ENCODE measurements at regions not wholly inside any gene's neighbourhood (a gene's known extent, or its start where the extent isn't known, plus 50 kb on each side); places are given as distances from the start of the nearest gene placed in this dataset.

DNA sequence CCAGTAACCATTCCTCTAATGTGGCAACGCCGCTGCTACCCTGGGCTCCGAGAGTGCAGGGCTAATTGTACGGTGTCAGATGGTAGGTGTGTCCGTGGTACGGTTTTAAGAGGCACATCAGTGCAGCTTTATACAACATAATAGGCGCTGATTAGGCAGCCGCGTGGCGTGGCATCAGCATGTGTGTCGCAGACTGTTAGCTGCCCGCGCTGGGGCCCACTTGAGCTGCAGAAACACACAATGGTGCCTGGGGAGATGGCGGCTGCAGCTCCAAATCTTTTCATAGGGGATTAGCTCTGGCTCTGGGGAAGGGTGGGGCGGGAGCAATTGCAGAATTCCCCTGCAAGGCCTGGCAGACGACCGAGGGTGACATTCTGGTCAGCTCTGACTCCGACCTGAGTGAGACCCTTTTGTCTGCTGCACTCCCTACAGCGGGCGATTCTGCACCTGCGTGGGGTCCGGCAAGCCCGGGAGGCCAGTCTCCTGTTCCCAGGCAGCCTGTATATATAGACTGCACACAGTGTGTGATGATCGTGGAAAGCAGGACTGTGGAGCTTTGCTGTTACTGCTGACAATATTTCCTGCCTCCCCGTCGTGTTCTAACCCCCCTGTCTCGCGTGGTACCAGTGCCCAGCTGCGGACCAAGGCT lies 722.7 kb upstream of the CELF2 start:
- no peak for TF ChIP-seq Cebpa-rat (IDR thresholded peaks at IDR 0.05)
- no peak overlapping the region for H3K4me2 ChIP-seq

GRCh38 chr10:10295537-10295936 lies 722.1 kb upstream of the CELF2 start:
- Histone ChIP-seq H3K27ac (no peak overlapping the region), H4K20me1 (no peaks in the 10 kb centered on the region), H3K4me1 (no peaks in the 10 kb centered on the region), H3K4me2 (no peak overlapping the region), H3K9ac (no peak overlapping the region), H3K4me3 (no peak overlapping the region), H3K9me3 (peaks cover 8% of the 10 kb centered on the region), H3K36me3 (no peaks in the 10 kb centered on the region), H3K27me3 (no peaks in the 10 kb centered on the region)
- TF ChIP-seq Cebpa-rat (IDR thresholded peaks at IDR 0.05) = no peak

More for the DNA sequence above, 722.7 kb upstream of the CELF2 start:
- H4K20me1 ChIP-seq = no peaks in the 10 kb centered on the region
- peaks cover 8% of the 10 kb centered on the region for H3K9me3 ChIP-seq
- H3K9ac ChIP-seq = no peak overlapping the region
- H3K27ac ChIP-seq = no peak overlapping the region
- H3K27me3 ChIP-seq = no peaks in the 10 kb centered on the region
- H3K36me3 ChIP-seq = no peaks in the 10 kb centered on the region
- H3K4me3 ChIP-seq = no peak overlapping the region
- no peaks in the 10 kb centered on the region for H3K4me1 ChIP-seq

DNA sequence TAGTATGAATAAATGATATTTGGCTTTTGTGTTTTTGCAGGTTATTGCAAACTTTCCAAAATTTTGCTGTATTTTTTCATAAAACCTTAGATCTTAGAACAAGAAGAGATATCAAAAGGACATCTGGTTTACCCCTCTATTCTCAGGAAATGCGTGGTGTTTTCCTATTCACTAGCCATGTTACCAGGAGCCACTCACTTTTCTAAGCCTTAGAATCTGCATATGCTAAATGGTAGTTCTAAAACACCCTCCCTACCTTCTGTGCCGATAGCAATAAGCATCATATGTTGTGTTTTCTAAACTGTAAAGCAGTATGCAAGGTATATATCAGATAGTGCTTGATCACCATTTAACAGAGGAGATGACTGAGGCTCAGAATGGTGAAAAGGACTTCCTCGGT lies 715.0 kb upstream of the CELF2 start:
- Histone ChIP-seq H3K27ac (no peak overlapping the region), H3K36me3 (no peaks in the 10 kb centered on the region), H3K4me2 (no peak overlapping the region), H3K4me3 (no peak overlapping the region), H3K9me3 (no peaks in the 10 kb centered on the region), H4K20me1 (no peaks in the 10 kb centered on the region), H3K9ac (no peak overlapping the region), H3K27me3 (no peaks in the 10 kb centered on the region), H3K4me1 (no peaks in the 10 kb centered on the region)
- no peak for TF ChIP-seq Cebpa-rat (IDR thresholded peaks at IDR 0.05)

- no peak for TF ChIP-seq Cebpa-rat (IDR thresholded peaks at IDR 0.05)
- Histone ChIP-seq H3K4me1 (no peaks in the 10 kb centered on the region), H3K27ac (no peak overlapping the region), H3K27me3 (no peaks in the 10 kb centered on the region), H3K4me3 (no peak overlapping the region), H3K9me3 (no peaks in the 10 kb centered on the region), H3K36me3 (no peaks in the 10 kb centered on the region), H3K9ac (no peak overlapping the region), H3K4me2 (no peak overlapping the region), H4K20me1 (no peaks in the 10 kb centered on the region)
These were observed 710.6 kb upstream of the CELF2 start for GRCh38 chr10:10307036-10307435.

GRCh38 chr10:10307551-10307950 lies 710.1 kb upstream of the CELF2 start:
- H3K9me3 ChIP-seq = no peaks in the 10 kb centered on the region
- H3K4me3 ChIP-seq = no peak overlapping the region
- H4K20me1 ChIP-seq = no peaks in the 10 kb centered on the region
- H3K4me1 ChIP-seq = no peaks in the 10 kb centered on the region
- no peak overlapping the region for H3K27ac ChIP-seq
- no peak for TF ChIP-seq Cebpa-rat (IDR thresholded peaks at IDR 0.05)
- no peaks in the 10 kb centered on the region for H3K36me3 ChIP-seq
- no peaks in the 10 kb centered on the region for H3K27me3 ChIP-seq
- no peak overlapping the region for H3K9ac ChIP-seq
- H3K4me2 ChIP-seq = no peak overlapping the region

DNA sequence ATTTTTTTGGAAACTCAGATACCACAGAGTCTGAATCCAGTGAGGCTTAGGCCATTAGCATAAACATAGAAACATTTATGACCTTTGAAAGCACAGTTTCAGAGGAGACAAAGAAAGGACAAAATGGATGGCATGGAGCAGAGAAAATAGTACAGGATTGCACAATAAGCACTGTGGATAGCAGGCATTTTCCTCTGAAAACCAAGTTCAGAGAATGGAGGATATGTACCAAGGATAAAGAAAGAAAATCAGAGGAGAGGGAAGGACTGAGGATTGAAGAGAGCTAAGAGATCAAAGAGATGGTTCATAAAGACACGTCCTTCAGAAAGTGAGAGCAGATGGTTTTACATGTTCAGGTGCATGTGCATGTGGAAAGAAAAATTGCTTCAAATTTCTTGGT lies 707.2 kb upstream of the CELF2 start:
- H3K27me3 ChIP-seq = no peaks in the 10 kb centered on the region
- H3K9me3 ChIP-seq = no peaks in the 10 kb centered on the region
- no peak; the same call in 1 of the 2 replicates for TF ChIP-seq Cebpa-rat (IDR thresholded peaks at IDR 0.05)
- no peak overlapping the region for H3K9ac ChIP-seq
- no peaks in the 10 kb centered on the region for H4K20me1 ChIP-seq
- no peak overlapping the region for H3K27ac ChIP-seq
- H3K4me1 ChIP-seq = no peaks in the 10 kb centered on the region
- H3K36me3 ChIP-seq = no peaks in the 10 kb centered on the region
- no peak overlapping the region for H3K4me2 ChIP-seq
- H3K4me3 ChIP-seq = no peak overlapping the region

DNA sequence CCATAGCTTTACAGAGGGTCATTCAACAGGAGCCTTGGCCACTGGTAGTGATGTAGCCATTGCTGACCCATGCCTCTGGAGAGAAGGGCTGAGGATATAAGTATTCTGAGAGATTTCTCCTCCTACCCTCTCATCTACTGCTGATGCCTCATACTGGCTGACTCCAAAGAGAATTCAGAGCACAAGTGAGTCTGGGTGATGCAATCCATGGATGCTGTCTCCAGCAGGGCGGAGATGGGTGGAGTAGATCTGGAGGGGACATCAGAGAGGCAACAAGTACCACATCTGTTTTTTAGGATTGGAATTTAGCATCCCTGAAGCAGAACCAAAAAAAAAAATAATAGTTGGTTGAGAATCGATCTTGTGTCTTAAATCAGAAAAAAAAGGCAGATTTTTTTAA lies 705.7 kb upstream of the CELF2 start:
- Histone ChIP-seq H3K9ac (no peak overlapping the region), H4K20me1 (no peaks in the 10 kb centered on the region), H3K9me3 (no peaks in the 10 kb centered on the region), H3K4me3 (no peak overlapping the region), H3K4me1 (no peaks in the 10 kb centered on the region), H3K27ac (no peak overlapping the region), H3K27me3 (no peaks in the 10 kb centered on the region), H3K36me3 (no peaks in the 10 kb centered on the region), H3K4me2 (no peak overlapping the region)
- no peak for TF ChIP-seq Cebpa-rat (IDR thresholded peaks at IDR 0.05)

- H3K27ac ChIP-seq = no peak overlapping the region
- no peaks in the 10 kb centered on the region for H3K9me3 ChIP-seq
- no peak overlapping the region for H3K9ac ChIP-seq
- H3K27me3 ChIP-seq = no peaks in the 10 kb centered on the region
- no peak overlapping the region; the same call in 1 of the 2 replicates for H3K4me2 ChIP-seq
- no peaks in the 10 kb centered on the region for H4K20me1 ChIP-seq
- H3K36me3 ChIP-seq = no peaks in the 10 kb centered on the region
- no peaks in the 10 kb centered on the region for H3K4me1 ChIP-seq
- no peak overlapping the region for H3K4me3 ChIP-seq
- TF ChIP-seq Cebpa-rat (IDR thresholded peaks at IDR 0.05) = no peak
These were observed 704.4 kb upstream of the CELF2 start for GRCh38 chr10:10313149-10313835.

DNA sequence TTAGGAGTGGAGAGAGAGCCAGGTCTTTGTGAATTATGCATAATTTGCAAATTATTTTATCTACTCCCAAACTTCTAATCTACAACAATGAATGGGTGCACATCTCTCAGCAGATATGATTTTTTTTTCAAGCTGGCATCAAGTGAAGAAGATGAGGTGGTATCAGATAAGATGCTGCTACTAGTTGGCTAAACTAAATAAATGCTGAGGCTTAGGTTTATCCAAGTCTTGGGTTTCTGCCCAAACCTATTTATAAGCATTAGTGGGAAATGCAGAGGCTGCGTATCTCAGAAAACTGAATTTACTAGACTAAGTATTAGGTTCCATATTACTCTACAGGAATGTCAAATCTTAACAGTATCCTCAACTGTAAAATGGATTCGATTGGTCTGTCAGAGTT lies 703.0 kb upstream of the CELF2 start:
- H3K4me2 ChIP-seq = no peak overlapping the region
- H3K9me3 ChIP-seq = no peaks in the 10 kb centered on the region
- H4K20me1 ChIP-seq = no peaks in the 10 kb centered on the region
- H3K27ac ChIP-seq = no peak overlapping the region
- H3K4me1 ChIP-seq = no peaks in the 10 kb centered on the region
- TF ChIP-seq Cebpa-rat (IDR thresholded peaks at IDR 0.05) = no peak
- no peaks in the 10 kb centered on the region for H3K27me3 ChIP-seq
- H3K9ac ChIP-seq = no peak overlapping the region
- H3K36me3 ChIP-seq = no peaks in the 10 kb centered on the region
- no peak overlapping the region for H3K4me3 ChIP-seq

DNA sequence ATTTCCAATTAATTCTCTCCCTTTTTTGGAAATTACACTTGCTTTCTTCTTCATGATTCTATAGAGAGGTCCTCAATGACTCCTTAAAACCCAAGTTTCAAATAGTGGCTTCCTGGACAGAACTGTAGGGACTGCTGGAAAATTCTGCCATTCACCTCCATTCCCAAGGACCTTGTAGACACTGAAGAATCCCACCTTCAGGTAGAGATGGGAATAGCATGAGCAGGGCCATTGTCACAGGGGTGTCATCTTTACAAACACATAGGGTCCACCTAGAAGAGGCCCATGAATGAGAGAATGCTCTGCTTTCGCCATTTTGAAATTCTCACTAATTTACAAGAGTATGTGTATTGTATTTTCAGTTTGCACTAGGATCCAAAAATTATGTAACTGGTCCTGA lies 701.7 kb upstream of the CELF2 start:
- H3K4me3 ChIP-seq = no peak overlapping the region
- H3K36me3 ChIP-seq = no peaks in the 10 kb centered on the region
- no peak overlapping the region for H3K9ac ChIP-seq
- H3K9me3 ChIP-seq = no peaks in the 10 kb centered on the region
- H3K27ac ChIP-seq = no peak overlapping the region
- no peaks in the 10 kb centered on the region for H3K4me1 ChIP-seq
- no peaks in the 10 kb centered on the region for H3K27me3 ChIP-seq
- H3K4me2 ChIP-seq = no peak overlapping the region
- TF ChIP-seq Cebpa-rat (IDR thresholded peaks at IDR 0.05) = no peak
- no peaks in the 10 kb centered on the region for H4K20me1 ChIP-seq

Data from BLaER1 (cell line).